ENCODE measurements at regions not wholly inside any gene's neighbourhood (a gene's known extent, or its start where the extent isn't known, plus 50 kb on each side); places are given as distances from the start of the nearest gene placed in this dataset.
A peak's percentile ranks its signal among the peaks of the same experiment; 100 is the strongest.

GRCh38 chr10:37640301-37640700 is 217.1 kb downstream of the ZNF248 start:
- peaks cover 24 to 35% of the 10 kb centered on the region in 2 donors for H3K9me3 Mint-ChIP-seq
- ATAC-seq = no peak

GRCh38 chr10:37639200-37639599 is 218.2 kb downstream of the ZNF248 start:
- ATAC-seq = no peak
- H3K36me3 Mint-ChIP-seq = peaks cover 5 to 13% of the 10 kb centered on the region in 2 donors
- H3K9me3 Mint-ChIP-seq = peaks cover 24 to 40% of the 10 kb centered on the region in 2 donors
- no peak for DNase-seq (ENCODE audit: low spot score in 2 of 2)
- H3K27ac Mint-ChIP-seq = no peak overlapping the region

More at GRCh38 chr10:37640301-37640700, 217.1 kb downstream of the ZNF248 start:
- no peak for DNase-seq (ENCODE audit: low spot score in 2 of 2)
- Mint-ChIP-seq H3K36me3 (peaks cover 5 to 6% of the 10 kb centered on the region in 2 donors), H3K27ac (no peak overlapping the region)

- ATAC-seq = no peak
- peaks cover 24 to 40% of the 10 kb centered on the region in 2 donors for H3K9me3 Mint-ChIP-seq
- H3K27ac Mint-ChIP-seq = peak overlapping the region in 1 of 2 donors; percentile 61
- DNase-seq (ENCODE audit: low spot score in 2 of 2) = no peak
- H3K36me3 Mint-ChIP-seq = peaks cover 8 to 17% of the 10 kb centered on the region in 2 donors
Measured at GRCh38 chr10:37638569-37638968, 218.8 kb downstream of the ZNF248 start.

- Mint-ChIP-seq H3K27ac (no peak overlapping the region), H3K36me3 (peaks cover 14 to 21% of the 10 kb centered on the region in 2 donors), H3K9me3 (peaks cover 24 to 44% of the 10 kb centered on the region in 2 donors)
- DNase-seq (ENCODE audit: low spot score in 2 of 2) = no peak
- ATAC-seq = no peak
Measured at GRCh38 chr10:37634351-37634880, 223.0 kb downstream of the ZNF248 start.

GRCh38 chr10:37632641-37633040 is 224.8 kb downstream of the ZNF248 start:
- Mint-ChIP-seq H3K9me3 (peaks cover 17 to 37% of the 10 kb centered on the region in 2 donors), H3K36me3 (peaks cover 10 to 21% of the 10 kb centered on the region in 2 donors), H3K27ac (no peak overlapping the region)
- no peak for ATAC-seq
- no peak for DNase-seq (ENCODE audit: low spot score in 2 of 2)

GRCh38 chr10:37623506-37623905 is 233.9 kb downstream of the ZNF248 start:
- peaks cover 0 to 15% of the 10 kb centered on the region in 2 donors for H3K36me3 Mint-ChIP-seq
- no peak overlapping the region for H3K27ac Mint-ChIP-seq
- DNase-seq (ENCODE audit: low spot score in 2 of 2) (no peak), ATAC-seq (no peak)
- peaks cover 32 to 36% of the 10 kb centered on the region in 2 donors for H3K9me3 Mint-ChIP-seq

GRCh38 chr10:37619336-37619735 is 238.1 kb downstream of the ZNF248 start:
- Mint-ChIP-seq H3K36me3 (peaks cover 0 to 27% of the 10 kb centered on the region in 2 donors), H3K9me3 (peaks cover 26 to 31% of the 10 kb centered on the region in 2 donors), H3K27ac (no peak overlapping the region)
- DNase-seq (ENCODE audit: low spot score in 2 of 2) (no peak), ATAC-seq (no peak)

- H3K27ac Mint-ChIP-seq = no peak overlapping the region
- no peaks in the 10 kb centered on the region for H3K36me3 Mint-ChIP-seq
- DNase-seq (ENCODE audit: low spot score in 2 of 2) (no peak), ATAC-seq (no peak)
- H3K9me3 Mint-ChIP-seq = peaks cover 3 to 9% of the 10 kb centered on the region in 2 donors
Measured at GRCh38 chr10:37588299-37588698, 269.1 kb downstream of the ZNF248 start.

GRCh38 chr10:37584643-37585042 is 272.8 kb downstream of the ZNF248 start:
- Mint-ChIP-seq H3K27ac (no peak overlapping the region), H3K36me3 (no peaks in the 10 kb centered on the region), H3K9me3 (peaks cover 0 to 5% of the 10 kb centered on the region in 2 donors)
- ATAC-seq (no peak), DNase-seq (ENCODE audit: low spot score in 2 of 2) (no peak)

- no peaks in the 10 kb centered on the region for H3K36me3 Mint-ChIP-seq
- H3K9me3 Mint-ChIP-seq = no peaks in the 10 kb centered on the region
- DNase-seq (ENCODE audit: low spot score in 2 of 2) (no peak), ATAC-seq (no peak)
- no peak overlapping the region for H3K27ac Mint-ChIP-seq
Measured at GRCh38 chr10:37582237-37582636, 275.2 kb downstream of the ZNF248 start.

GRCh38 chr10:37576154-37576553 is 281.3 kb downstream of the ZNF248 start:
- Mint-ChIP-seq H3K9me3 (peaks cover 4 to 8% of the 10 kb centered on the region in 2 donors), H3K36me3 (no peaks in the 10 kb centered on the region), H3K27ac (no peak overlapping the region)
- no peak for ATAC-seq
- DNase-seq (ENCODE audit: low spot score in 2 of 2) = no peak

- peaks cover 11 to 23% of the 10 kb centered on the region in 2 donors for H3K9me3 Mint-ChIP-seq
- DNase-seq (ENCODE audit: low spot score in 2 of 2) (no peak), ATAC-seq (no peak)
- H3K27ac Mint-ChIP-seq = no peak overlapping the region
- no peaks in the 10 kb centered on the region for H3K36me3 Mint-ChIP-seq
Measured at GRCh38 chr10:37572206-37572605, 285.2 kb downstream of the ZNF248 start.

GRCh38 chr10:37566332-37566731 is 291.1 kb downstream of the ZNF248 start:
- ATAC-seq (no peak), DNase-seq (ENCODE audit: low spot score in 2 of 2) (no peak)
- Mint-ChIP-seq H3K36me3 (no peaks in the 10 kb centered on the region), H3K27ac (no peak overlapping the region), H3K9me3 (peaks cover 13 to 20% of the 10 kb centered on the region in 2 donors)

- H3K36me3 Mint-ChIP-seq = no peaks in the 10 kb centered on the region
- H3K27ac Mint-ChIP-seq = no peak overlapping the region
- ATAC-seq = no peak
- no peak for DNase-seq (ENCODE audit: low spot score in 2 of 2)
- peaks cover 10 to 17% of the 10 kb centered on the region in 2 donors for H3K9me3 Mint-ChIP-seq
Measured at GRCh38 chr10:37563715-37564108, 293.7 kb downstream of the ZNF248 start.

GRCh38 chr10:37563107-37563714 is 294.2 kb downstream of the ZNF248 start:
- DNase-seq (ENCODE audit: low spot score in 2 of 2) (no peak), ATAC-seq (no peak)
- Mint-ChIP-seq H3K9me3 (peaks cover 10 to 12% of the 10 kb centered on the region in 2 donors), H3K36me3 (no peaks in the 10 kb centered on the region), H3K27ac (no peak overlapping the region)

- ATAC-seq = no peak
Measured at GRCh38 chr10:37552881-37553280, 304.5 kb downstream of the ZNF248 start.

GRCh38 chr10:37549054-37549453 is 308.4 kb downstream of the ZNF248 start:
- DNase-seq (ENCODE audit: low spot score in 2 of 2) (no peak), ATAC-seq (no peak)
- no peak overlapping the region for H3K27ac Mint-ChIP-seq
- peaks cover 6 to 10% of the 10 kb centered on the region in 2 donors for H3K9me3 Mint-ChIP-seq
- peaks cover 0 to 6% of the 10 kb centered on the region in 2 donors for H3K36me3 Mint-ChIP-seq

More at GRCh38 chr10:37552881-37553280, 304.5 kb downstream of the ZNF248 start:
- H3K27ac Mint-ChIP-seq = no peak overlapping the region
- H3K36me3 Mint-ChIP-seq = peaks cover 0 to 6% of the 10 kb centered on the region in 2 donors
- no peak for DNase-seq (ENCODE audit: low spot score in 2 of 2)
- H3K9me3 Mint-ChIP-seq = peaks cover 12 to 21% of the 10 kb centered on the region in 2 donors
